ENCODE measurements at regions not wholly inside any gene's neighbourhood (a gene's known extent, or its start where the extent isn't known, plus 50 kb on each side); places are given as distances from the start of the nearest gene placed in this dataset.

DNA sequence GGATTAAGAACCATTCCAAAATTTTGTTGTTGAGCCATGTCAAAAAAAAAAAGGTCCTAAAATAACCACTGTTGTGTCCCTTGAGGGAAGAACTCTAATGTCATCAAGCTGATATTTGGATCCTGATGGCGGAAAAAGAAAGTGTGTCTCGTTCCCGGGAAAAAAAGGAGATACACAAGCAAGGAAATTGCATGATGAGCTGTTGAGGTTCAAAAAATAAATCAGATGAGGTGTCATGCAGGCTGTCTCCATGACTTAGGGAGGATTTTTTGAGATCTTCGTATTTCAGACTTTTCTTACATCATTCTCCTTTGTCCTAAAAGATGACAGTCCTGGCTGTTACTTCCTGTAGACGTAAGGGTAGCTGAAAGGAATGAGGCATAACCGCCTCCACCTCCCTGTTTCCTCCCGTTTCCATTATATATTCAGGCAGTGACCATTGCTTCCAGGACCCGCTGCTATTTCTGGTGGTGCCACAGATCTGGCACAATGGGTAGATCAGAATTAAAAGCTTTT, 117.3 kb upstream of the TNFAIP3 start:
- DNase-seq (ENCODE audit: low spot score) = no peak
- Histone ChIP-seq H3K4me3 (no peak overlapping the region), H3K27ac (no peak overlapping the region)
- TF ChIP-seq, protein P1, sequence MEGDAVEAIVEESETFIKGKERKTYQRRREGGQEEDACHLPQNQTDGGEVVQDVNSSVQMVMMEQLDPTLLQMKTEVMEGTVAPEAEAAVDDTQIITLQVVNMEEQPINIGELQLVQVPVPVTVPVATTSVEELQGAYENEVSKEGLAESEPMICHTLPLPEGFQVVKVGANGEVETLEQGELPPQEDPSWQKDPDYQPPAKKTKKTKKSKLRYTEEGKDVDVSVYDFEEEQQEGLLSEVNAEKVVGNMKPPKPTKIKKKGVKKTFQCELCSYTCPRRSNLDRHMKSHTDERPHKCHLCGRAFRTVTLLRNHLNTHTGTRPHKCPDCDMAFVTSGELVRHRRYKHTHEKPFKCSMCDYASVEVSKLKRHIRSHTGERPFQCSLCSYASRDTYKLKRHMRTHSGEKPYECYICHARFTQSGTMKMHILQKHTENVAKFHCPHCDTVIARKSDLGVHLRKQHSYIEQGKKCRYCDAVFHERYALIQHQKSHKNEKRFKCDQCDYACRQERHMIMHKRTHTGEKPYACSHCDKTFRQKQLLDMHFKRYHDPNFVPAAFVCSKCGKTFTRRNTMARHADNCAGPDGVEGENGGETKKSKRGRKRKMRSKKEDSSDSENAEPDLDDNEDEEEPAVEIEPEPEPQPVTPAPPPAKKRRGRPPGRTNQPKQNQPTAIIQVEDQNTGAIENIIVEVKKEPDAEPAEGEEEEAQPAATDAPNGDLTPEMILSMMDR (IDR thresholded peaks at IDR 0.05) = no peak

DNA sequence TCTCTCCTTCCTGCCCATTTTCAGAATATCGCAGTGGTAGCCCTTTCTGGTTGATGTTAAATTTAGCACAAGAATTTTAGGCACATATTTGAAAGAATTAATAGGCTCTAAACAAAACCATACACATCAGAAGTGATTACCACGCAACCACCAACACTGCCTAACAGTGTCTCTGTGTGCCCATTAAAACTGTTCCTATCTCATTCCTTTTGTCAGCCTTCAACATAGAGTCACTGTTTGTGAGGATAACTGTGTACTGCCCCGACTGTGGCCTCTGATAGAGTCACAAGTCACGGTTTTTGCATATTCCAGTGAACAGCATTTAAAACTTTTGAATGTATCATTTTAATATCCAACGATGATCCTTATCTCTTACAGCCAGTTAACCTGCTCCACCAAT, 116.8 kb upstream of the TNFAIP3 start:
- DNase-seq (ENCODE audit: low spot score) = no peak
- TF ChIP-seq, protein P1 (IDR thresholded peaks at IDR 0.05) = no peak
- Histone ChIP-seq H3K27ac (no peak overlapping the region), H3K4me3 (no peak overlapping the region)

DNA sequence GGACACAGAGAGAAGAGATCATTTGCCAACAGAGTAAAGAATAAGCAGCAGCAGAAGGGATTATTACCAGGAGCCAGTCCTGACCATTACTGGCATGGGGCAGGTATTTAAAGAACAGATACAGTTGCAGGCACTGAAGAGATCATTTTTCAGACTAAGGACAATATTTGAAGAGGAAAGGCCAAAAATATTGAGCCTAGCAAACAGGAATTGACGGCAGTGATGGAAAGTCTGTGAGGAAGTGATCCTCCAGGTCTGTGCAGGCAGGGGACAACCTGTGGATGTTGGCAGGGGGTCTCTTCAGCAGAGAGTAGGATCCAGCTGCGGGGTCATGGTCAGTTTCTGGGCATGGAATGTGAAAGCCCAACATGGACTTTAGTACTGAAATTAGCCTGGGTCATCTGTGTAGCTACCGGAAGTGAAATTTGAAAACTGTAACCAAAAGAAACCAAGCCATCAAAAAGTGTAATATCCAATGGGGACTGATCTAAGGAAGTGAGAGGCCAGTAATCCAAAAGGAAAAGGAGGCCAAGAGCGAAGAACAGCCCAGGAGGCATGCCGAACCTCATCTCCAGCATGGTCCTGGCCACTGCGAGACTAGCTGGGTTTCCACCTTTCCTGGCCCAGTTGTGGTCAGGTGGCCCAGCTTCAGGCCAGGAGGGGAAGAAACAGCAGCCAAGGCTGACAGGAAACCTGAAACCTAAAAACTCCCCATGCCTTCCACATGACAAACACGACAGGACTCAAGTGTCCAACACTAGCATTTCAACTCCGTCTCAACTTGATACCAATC, 115.1 kb upstream of the TNFAIP3 start:
- no peak for DNase-seq (ENCODE audit: low spot score)
- no peak overlapping the region for H3K27ac ChIP-seq
- TF ChIP-seq, protein P1 (IDR thresholded peaks at IDR 0.05) = no peak

DNA sequence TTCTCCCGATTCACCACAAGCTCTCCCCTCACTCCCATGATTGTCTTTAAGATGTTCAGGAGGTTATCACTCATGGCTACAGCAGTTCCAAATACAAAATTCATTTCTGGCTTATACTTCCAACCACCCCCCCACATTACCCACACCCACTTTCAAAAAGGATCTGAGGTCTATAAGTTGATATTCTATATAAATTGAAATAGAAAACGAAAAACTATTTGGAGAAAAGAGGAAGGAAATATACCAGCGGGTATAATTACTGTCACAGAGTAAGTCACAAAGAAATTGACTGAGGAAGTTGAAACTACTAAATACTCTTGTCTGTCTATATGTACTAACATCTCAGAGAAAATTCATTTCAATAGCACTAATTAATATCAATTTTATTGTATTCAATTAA, 112.7 kb upstream of the TNFAIP3 start:
- TF ChIP-seq, protein P1 (IDR thresholded peaks at IDR 0.05) = no peak
- H3K4me3 ChIP-seq = no peak overlapping the region

More for the DNA sequence above, 115.1 kb upstream of the TNFAIP3 start:
- H3K4me3 ChIP-seq = no peak overlapping the region

DNA sequence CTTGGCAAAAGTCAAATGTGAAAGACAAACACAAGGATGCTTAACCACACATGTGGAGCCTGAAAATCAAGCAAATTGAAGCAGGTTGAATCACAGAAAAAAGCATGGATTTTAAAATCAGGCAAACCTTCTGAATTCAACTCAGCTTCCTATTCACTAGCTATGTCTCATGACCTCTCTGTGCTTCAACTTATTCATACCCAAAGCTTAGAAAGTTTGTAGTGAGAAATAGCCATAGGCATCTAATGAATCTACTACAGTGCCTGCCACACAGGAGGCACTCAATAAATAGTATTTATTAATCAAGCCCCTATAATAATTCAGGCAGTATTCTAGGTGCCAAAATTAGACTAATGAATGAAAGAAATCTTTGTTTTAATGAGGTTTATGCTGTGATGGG, 112.2 kb upstream of the TNFAIP3 start:
- Histone ChIP-seq H3K4me3 (no peak overlapping the region), H3K27ac (no peak overlapping the region)
- DNase-seq (ENCODE audit: low spot score) = no peak
- TF ChIP-seq, protein P1 (IDR thresholded peaks at IDR 0.05) = no peak

More for the DNA sequence above, 112.7 kb upstream of the TNFAIP3 start:
- no peak overlapping the region for H3K27ac ChIP-seq
- DNase-seq (ENCODE audit: low spot score) = no peak

DNA sequence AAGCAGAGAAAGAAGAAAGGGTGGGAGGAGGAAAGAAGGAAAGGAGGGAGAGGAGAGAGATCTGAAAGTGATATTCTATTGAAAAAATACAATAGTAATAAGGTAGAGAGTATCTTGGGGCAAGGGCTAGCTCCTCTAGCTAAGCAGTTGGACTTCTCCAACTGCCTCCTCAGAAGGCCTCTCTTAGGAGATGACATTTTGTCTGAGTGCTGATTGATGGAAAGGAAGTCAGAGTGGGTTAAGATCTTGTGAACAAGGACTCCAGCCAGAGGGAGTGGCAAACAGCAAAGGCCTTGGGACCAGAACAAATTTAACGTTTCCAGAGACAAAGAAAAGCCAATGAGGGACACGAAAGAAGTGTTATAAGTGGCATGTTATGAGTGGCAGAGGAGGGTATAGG, 111.8 kb upstream of the TNFAIP3 start:
- Histone ChIP-seq H3K27ac (no peak overlapping the region), H3K4me3 (no peak overlapping the region)
- DNase-seq (ENCODE audit: low spot score) = no peak
- TF ChIP-seq, protein P1 (IDR thresholded peaks at IDR 0.05) = no peak

DNA sequence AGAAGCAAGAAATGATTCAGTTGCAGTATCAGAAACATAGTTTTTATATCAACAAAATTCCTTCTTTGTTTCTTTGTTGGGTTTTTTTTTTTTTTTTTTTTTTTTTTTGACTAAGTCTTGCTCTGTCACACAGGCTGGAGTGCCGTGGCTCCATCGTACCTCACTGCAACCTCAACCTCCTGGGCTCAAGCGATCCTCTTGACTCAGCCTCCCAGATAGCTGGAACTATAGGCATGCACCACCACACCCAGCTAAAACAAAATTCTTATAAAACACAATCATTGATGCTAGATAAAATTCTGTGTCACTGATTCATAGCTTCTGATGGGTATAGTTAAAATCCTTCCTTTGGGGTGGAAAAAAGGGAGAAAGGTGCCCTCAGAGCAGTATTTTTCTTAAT, 110.3 kb upstream of the TNFAIP3 start:
- no peak for DNase-seq (ENCODE audit: low spot score)
- TF ChIP-seq, protein P1 (IDR thresholded peaks at IDR 0.05) = no peak
- Histone ChIP-seq H3K27ac (no peak overlapping the region), H3K4me3 (no peak overlapping the region)
